ENCODE measurements at regions not wholly inside any gene's neighbourhood (a gene's known extent, or its start where the extent isn't known, plus 50 kb on each side); places are given as distances from the start of the nearest gene placed in this dataset.

DNA sequence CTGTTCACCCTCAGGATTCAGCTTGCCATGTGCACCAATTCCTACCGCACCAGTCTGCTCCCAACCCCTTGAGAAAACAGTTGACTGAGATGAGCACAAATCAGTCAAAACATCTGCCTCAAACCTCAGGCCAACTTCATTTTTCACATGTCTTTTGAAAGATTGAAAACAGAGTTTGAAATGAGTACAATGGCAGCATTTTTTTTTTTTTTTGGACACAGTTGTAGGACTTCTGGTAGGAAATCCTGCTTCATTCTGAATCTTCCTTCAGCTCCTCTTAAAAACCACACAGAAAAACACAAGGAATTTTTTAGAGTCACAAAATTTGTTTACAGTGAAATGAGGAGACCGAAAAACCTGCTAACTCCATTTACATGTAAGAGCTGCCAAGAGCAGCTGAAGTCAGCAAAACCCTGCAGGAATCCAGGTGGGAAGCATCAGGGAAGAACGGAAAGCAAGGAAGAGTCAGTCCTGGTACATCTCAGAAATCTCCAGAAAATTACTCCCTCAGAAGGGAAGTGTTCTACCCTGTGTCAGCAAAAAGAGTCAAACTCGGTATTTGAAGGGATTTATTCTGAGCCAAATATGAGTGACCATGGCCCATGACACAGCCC, 100.3 kb upstream of the TMTC1 start:
- TF ChIP-seq, protein P1, sequence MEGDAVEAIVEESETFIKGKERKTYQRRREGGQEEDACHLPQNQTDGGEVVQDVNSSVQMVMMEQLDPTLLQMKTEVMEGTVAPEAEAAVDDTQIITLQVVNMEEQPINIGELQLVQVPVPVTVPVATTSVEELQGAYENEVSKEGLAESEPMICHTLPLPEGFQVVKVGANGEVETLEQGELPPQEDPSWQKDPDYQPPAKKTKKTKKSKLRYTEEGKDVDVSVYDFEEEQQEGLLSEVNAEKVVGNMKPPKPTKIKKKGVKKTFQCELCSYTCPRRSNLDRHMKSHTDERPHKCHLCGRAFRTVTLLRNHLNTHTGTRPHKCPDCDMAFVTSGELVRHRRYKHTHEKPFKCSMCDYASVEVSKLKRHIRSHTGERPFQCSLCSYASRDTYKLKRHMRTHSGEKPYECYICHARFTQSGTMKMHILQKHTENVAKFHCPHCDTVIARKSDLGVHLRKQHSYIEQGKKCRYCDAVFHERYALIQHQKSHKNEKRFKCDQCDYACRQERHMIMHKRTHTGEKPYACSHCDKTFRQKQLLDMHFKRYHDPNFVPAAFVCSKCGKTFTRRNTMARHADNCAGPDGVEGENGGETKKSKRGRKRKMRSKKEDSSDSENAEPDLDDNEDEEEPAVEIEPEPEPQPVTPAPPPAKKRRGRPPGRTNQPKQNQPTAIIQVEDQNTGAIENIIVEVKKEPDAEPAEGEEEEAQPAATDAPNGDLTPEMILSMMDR (conservative IDR thresholded peaks at IDR 0.05; ENCODE audit: low read depth, low read length), result no peak
- TF ChIP-seq, protein P2, sequence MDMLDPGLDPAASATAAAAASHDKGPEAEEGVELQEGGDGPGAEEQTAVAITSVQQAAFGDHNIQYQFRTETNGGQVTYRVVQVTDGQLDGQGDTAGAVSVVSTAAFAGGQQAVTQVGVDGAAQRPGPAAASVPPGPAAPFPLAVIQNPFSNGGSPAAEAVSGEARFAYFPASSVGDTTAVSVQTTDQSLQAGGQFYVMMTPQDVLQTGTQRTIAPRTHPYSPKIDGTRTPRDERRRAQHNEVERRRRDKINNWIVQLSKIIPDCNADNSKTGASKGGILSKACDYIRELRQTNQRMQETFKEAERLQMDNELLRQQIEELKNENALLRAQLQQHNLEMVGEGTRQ (IDR thresholded peaks at IDR 0.05; ENCODE audit: low read depth, low read length), result no peak
- no peak for TF ChIP-seq MXI1 (IDR thresholded peaks at IDR 0.05; ENCODE audit: borderline replicate concordance, low read depth, low read length)
- TF ChIP-seq CEBPB (IDR thresholded peaks at IDR 0.05; ENCODE audit: low read depth, low read length), result no peak
